ENCODE measurements at regions not wholly inside any gene's neighbourhood (a gene's known extent, or its start where the extent isn't known, plus 50 kb on each side); places are given as distances from the start of the nearest gene placed in this dataset.

GRCh38 chr3:44041726-44042125 is 200.0 kb upstream of the TOPAZ1 start:
- Histone ChIP-seq H3K9me3 (no peaks in the 10 kb centered on the region), H3K36me3 (no peaks in the 10 kb centered on the region), H3K4me1 (no peaks in the 10 kb centered on the region), H3K27me3 (no peaks in the 10 kb centered on the region), H3K27ac (no peak overlapping the region), H3K4me3 (no peak overlapping the region)
- DNase-seq (ENCODE audit: extremely low spot score in 2 of 2) = no peak
- TF ChIP-seq POLR2AphosphoS5 (IDR thresholded peaks at IDR 0.05; ENCODE audit: insufficient read depth in 1 of 2, low read depth in 1 of 2) (no peak), POLR2A (IDR thresholded peaks at IDR 0.05) (no peak)
- TF ChIP-seq, protein P1, sequence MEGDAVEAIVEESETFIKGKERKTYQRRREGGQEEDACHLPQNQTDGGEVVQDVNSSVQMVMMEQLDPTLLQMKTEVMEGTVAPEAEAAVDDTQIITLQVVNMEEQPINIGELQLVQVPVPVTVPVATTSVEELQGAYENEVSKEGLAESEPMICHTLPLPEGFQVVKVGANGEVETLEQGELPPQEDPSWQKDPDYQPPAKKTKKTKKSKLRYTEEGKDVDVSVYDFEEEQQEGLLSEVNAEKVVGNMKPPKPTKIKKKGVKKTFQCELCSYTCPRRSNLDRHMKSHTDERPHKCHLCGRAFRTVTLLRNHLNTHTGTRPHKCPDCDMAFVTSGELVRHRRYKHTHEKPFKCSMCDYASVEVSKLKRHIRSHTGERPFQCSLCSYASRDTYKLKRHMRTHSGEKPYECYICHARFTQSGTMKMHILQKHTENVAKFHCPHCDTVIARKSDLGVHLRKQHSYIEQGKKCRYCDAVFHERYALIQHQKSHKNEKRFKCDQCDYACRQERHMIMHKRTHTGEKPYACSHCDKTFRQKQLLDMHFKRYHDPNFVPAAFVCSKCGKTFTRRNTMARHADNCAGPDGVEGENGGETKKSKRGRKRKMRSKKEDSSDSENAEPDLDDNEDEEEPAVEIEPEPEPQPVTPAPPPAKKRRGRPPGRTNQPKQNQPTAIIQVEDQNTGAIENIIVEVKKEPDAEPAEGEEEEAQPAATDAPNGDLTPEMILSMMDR (IDR thresholded peaks at IDR 0.05) = no peak
- intact Hi-C loops (cut with DNase I) = no loop called here

GRCh38 chr3:44042772-44043171 is 198.9 kb upstream of the TOPAZ1 start:
- intact Hi-C loops (cut with DNase I) = no loop called here
- Histone ChIP-seq H3K4me3 (no peak overlapping the region), H3K36me3 (no peaks in the 10 kb centered on the region), H3K27ac (no peak overlapping the region), H3K4me1 (no peaks in the 10 kb centered on the region), H3K27me3 (no peaks in the 10 kb centered on the region), H3K9me3 (no peaks in the 10 kb centered on the region)
- TF ChIP-seq POLR2AphosphoS5 (IDR thresholded peaks at IDR 0.05; ENCODE audit: insufficient read depth in 1 of 2, low read depth in 1 of 2) = no peak
- no peak for TF ChIP-seq POLR2A (IDR thresholded peaks at IDR 0.05)
- TF ChIP-seq, protein P1 (IDR thresholded peaks at IDR 0.05) = no peak
- DNase-seq (ENCODE audit: extremely low spot score in 2 of 2) = peak in 1 of 2 donors; percentile 47

- intact Hi-C loops (cut with DNase I) = no loop called here
- H3K4me1 ChIP-seq = no peaks in the 10 kb centered on the region
Observed at GRCh38 chr3:44045476-44046275, 196.0 kb upstream of the TOPAZ1 start.

GRCh38 chr3:44047796-44048195 is 193.9 kb upstream of the TOPAZ1 start:
- no peak overlapping the region for H3K4me3 ChIP-seq
- no peaks in the 10 kb centered on the region for H3K27me3 ChIP-seq
- H3K27ac ChIP-seq = no peak overlapping the region
- H3K4me1 ChIP-seq = no peaks in the 10 kb centered on the region
- DNase-seq (ENCODE audit: extremely low spot score in 2 of 2) = peak in 1 of 2 donors; percentile 27
- no peak for TF ChIP-seq POLR2A (IDR thresholded peaks at IDR 0.05)
- TF ChIP-seq, protein P1 (IDR thresholded peaks at IDR 0.05) = no peak
- no peak for TF ChIP-seq POLR2AphosphoS5 (IDR thresholded peaks at IDR 0.05; ENCODE audit: insufficient read depth in 1 of 2, low read depth in 1 of 2)
- H3K9me3 ChIP-seq = no peaks in the 10 kb centered on the region
- no peaks in the 10 kb centered on the region for H3K36me3 ChIP-seq
- intact Hi-C loops (cut with DNase I) = no loop called here

More at GRCh38 chr3:44045476-44046275, 196.0 kb upstream of the TOPAZ1 start:
- Histone ChIP-seq H3K27me3 (no peaks in the 10 kb centered on the region), H3K4me3 (no peak overlapping the region), H3K27ac (no peak overlapping the region), H3K36me3 (no peaks in the 10 kb centered on the region), H3K9me3 (no peaks in the 10 kb centered on the region)
- TF ChIP-seq POLR2AphosphoS5 (IDR thresholded peaks at IDR 0.05; ENCODE audit: insufficient read depth in 1 of 2, low read depth in 1 of 2) (no peak), POLR2A (IDR thresholded peaks at IDR 0.05) (no peak)
- TF ChIP-seq, protein P1 (IDR thresholded peaks at IDR 0.05) = no peak
- peak in 1 of 2 donors; percentile 52 for DNase-seq (ENCODE audit: extremely low spot score in 2 of 2)

All from vagina (tissue), 2 donors.